NT2/D1 (cell line): ENCODE measurements at regions not wholly inside any gene's neighbourhood (a gene's known extent, or its start where the extent isn't known, plus 50 kb on each side); places are given as distances from the start of the nearest gene placed in this dataset.

ENCODE experiments used
- SUZ12 ChIP-seq: IDR thresholded peaks from 2 replicates; pipeline ENCODE4 v1.6.1; 2011; ENCODE audit not compliant: insufficient read length, insufficient read depth; ENCODE audit errors: extremely low read depth
- YY1 ChIP-seq: IDR thresholded peaks from 2 replicates; pipeline ENCODE4 v1.6.1; 2011; ENCODE audit not compliant: insufficient read length, insufficient read depth

DNA sequence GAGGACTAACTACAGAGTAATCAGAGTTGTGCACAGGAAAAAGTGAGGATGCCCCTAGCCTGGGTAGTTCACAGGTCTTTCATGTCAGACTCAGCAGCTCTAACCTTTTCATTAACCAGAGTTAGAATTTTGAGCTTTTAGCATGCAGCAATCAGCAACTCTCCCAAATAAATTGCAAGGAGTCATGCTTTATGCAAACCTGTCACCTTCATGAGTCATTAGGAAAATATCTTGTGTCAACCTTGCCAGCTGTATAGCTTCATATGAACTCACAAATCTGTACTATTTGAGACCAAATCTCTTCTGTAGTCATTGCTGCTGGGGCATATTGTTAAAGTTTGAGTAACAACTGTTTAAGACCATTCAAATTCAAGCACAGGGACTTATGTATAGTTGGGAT is 382.3 kb upstream of the NT5C1B start:
- no peak for TF ChIP-seq SUZ12
- no peak for TF ChIP-seq YY1
